ENCODE measurements at regions not wholly inside any gene's neighbourhood (a gene's known extent, or its start where the extent isn't known, plus 50 kb on each side); places are given as distances from the start of the nearest gene placed in this dataset.

GRCh38 chr4:131367441-131367840 lies 1781.7 kb upstream of the PCDH10 start:
- Histone ChIP-seq H3K27me3 (ENCODE audit: insufficient read depth, low read length) (no peaks in the 10 kb centered on the region), H2BK120ac (ENCODE audit: insufficient read depth, low read length, poor library complexity) (no peak overlapping the region), H3K23ac (ENCODE audit: low read length) (no peak overlapping the region), H3K36me3 (ENCODE audit: control insufficient read depth in 1 of 2, insufficient read depth in 2 of 2, low read length in 2 of 2) (no peaks in the 10 kb centered on the region), H3K4me2 (ENCODE audit: low read length) (no peak overlapping the region), H3K79me1 (ENCODE audit: low read length) (no peaks in the 10 kb centered on the region), H3K18ac (ENCODE audit: low read length) (no peak overlapping the region), H3K4ac (ENCODE audit: low read depth, low read length) (no peak overlapping the region), H3K79me2 (ENCODE audit: control insufficient read depth, insufficient read depth, low read length, poor library complexity) (no peaks in the 10 kb centered on the region), H4K91ac (ENCODE audit: low read depth, low read length) (no peak overlapping the region), H3K9me3 (ENCODE audit: insufficient read depth, low read depth, low read length) (no peaks in the 10 kb centered on the region), H2AFZ (ENCODE audit: insufficient read depth, low read length, poor library complexity) (no peak overlapping the region), H4K8ac (ENCODE audit: low read depth, low read length) (no peak overlapping the region), H4K12ac (ENCODE audit: low read depth, low read length) (no peak overlapping the region), H2BK5ac (ENCODE audit: low read depth, low read length, poor library complexity) (no peak overlapping the region), H3K4me3 (ENCODE audit: low read depth, low read length) (no peak overlapping the region), H2BK12ac (ENCODE audit: low read length) (no peak overlapping the region), H2AK5ac (ENCODE audit: low read length) (no peak overlapping the region), H3K27ac (ENCODE audit: low read depth, low read length) (no peak overlapping the region), H3K4me1 (ENCODE audit: control insufficient read depth in 1 of 2, insufficient read depth in 2 of 2, low read length in 2 of 2) (no peaks in the 10 kb centered on the region), H3K9ac (ENCODE audit: low read length) (no peak overlapping the region), H3K14ac (ENCODE audit: low read length) (no peak overlapping the region)
- WGBS (ENCODE audit: extremely low coverage, insufficient coverage, insufficient read length): no CpG with 5 or more reads among the region's 2 CpGs
- no peak for DNase-seq

- Histone ChIP-seq H3K27ac (ENCODE audit: low read depth, low read length) (no peak overlapping the region), H2AK5ac (ENCODE audit: low read length) (no peak overlapping the region), H2BK120ac (ENCODE audit: insufficient read depth, low read length, poor library complexity) (no peak overlapping the region), H3K9me3 (ENCODE audit: insufficient read depth, low read depth, low read length) (no peaks in the 10 kb centered on the region), H3K27me3 (ENCODE audit: insufficient read depth, low read length) (no peaks in the 10 kb centered on the region), H3K4ac (ENCODE audit: low read depth, low read length) (no peak overlapping the region), H2BK12ac (ENCODE audit: low read length) (no peak overlapping the region), H3K9ac (ENCODE audit: low read length) (no peak overlapping the region), H2BK5ac (ENCODE audit: low read depth, low read length, poor library complexity) (no peak overlapping the region), H3K4me3 (ENCODE audit: low read depth, low read length) (no peak overlapping the region), H4K91ac (ENCODE audit: low read depth, low read length) (no peak overlapping the region), H3K18ac (ENCODE audit: low read length) (no peak overlapping the region), H3K79me2 (ENCODE audit: control insufficient read depth, insufficient read depth, low read length, poor library complexity) (no peaks in the 10 kb centered on the region), H4K8ac (ENCODE audit: low read depth, low read length) (no peak overlapping the region), H3K36me3 (ENCODE audit: control insufficient read depth in 1 of 2, insufficient read depth in 2 of 2, low read length in 2 of 2) (no peaks in the 10 kb centered on the region), H3K23ac (ENCODE audit: low read length) (no peak overlapping the region), H4K12ac (ENCODE audit: low read depth, low read length) (no peak overlapping the region), H3K4me2 (ENCODE audit: low read length) (no peak overlapping the region), H3K4me1 (ENCODE audit: control insufficient read depth in 1 of 2, insufficient read depth in 2 of 2, low read length in 2 of 2) (no peaks in the 10 kb centered on the region), H3K79me1 (ENCODE audit: low read length) (no peaks in the 10 kb centered on the region), H2AFZ (ENCODE audit: insufficient read depth, low read length, poor library complexity) (no peak overlapping the region), H3K14ac (ENCODE audit: low read length) (no peak overlapping the region)
- DNase-seq: no peak
Observed at GRCh38 chr4:131370846-131371245, 1778.2 kb upstream of the PCDH10 start.

GRCh38 chr4:131381055-131381454 lies 1768.0 kb upstream of the PCDH10 start:
- Histone ChIP-seq H3K4me1 (ENCODE audit: control insufficient read depth in 1 of 2, insufficient read depth in 2 of 2, low read length in 2 of 2) (peaks cover 0 to 3% of the 10 kb centered on the region in 2 experiments), H4K8ac (ENCODE audit: low read depth, low read length) (no peak overlapping the region), H3K4me2 (ENCODE audit: low read length) (no peak overlapping the region), H4K91ac (ENCODE audit: low read depth, low read length) (no peak overlapping the region), H3K79me2 (ENCODE audit: control insufficient read depth, insufficient read depth, low read length, poor library complexity) (no peaks in the 10 kb centered on the region), H2BK12ac (ENCODE audit: low read length) (no peak overlapping the region), H3K27me3 (ENCODE audit: insufficient read depth, low read length) (no peaks in the 10 kb centered on the region), H3K4ac (ENCODE audit: low read depth, low read length) (no peak overlapping the region), H3K14ac (ENCODE audit: low read length) (no peak overlapping the region), H3K27ac (ENCODE audit: low read depth, low read length) (no peak overlapping the region), H2AK5ac (ENCODE audit: low read length) (no peak overlapping the region), H4K12ac (ENCODE audit: low read depth, low read length) (no peak overlapping the region), H3K9me3 (ENCODE audit: insufficient read depth, low read depth, low read length) (no peaks in the 10 kb centered on the region), H3K23ac (ENCODE audit: low read length) (no peak overlapping the region), H3K36me3 (ENCODE audit: control insufficient read depth in 1 of 2, insufficient read depth in 2 of 2, low read length in 2 of 2) (peaks cover 0 to 3% of the 10 kb centered on the region in 2 experiments), H2AFZ (ENCODE audit: insufficient read depth, low read length, poor library complexity) (no peak overlapping the region), H3K9ac (ENCODE audit: low read length) (no peak overlapping the region), H2BK120ac (ENCODE audit: insufficient read depth, low read length, poor library complexity) (no peak overlapping the region), H2BK5ac (ENCODE audit: low read depth, low read length, poor library complexity) (no peak overlapping the region), H3K79me1 (ENCODE audit: low read length) (no peaks in the 10 kb centered on the region), H3K18ac (ENCODE audit: low read length) (no peak overlapping the region), H3K4me3 (ENCODE audit: low read depth, low read length) (no peak overlapping the region)
- WGBS (ENCODE audit: extremely low coverage, insufficient coverage, insufficient read length): no CpG with 5 or more reads among the region's 2 CpGs
- no peak for DNase-seq

- Histone ChIP-seq H3K14ac (ENCODE audit: low read length) (no peak overlapping the region), H3K9ac (ENCODE audit: low read length) (no peak overlapping the region), H3K23ac (ENCODE audit: low read length) (no peak overlapping the region), H2AFZ (ENCODE audit: insufficient read depth, low read length, poor library complexity) (no peak overlapping the region), H2BK120ac (ENCODE audit: insufficient read depth, low read length, poor library complexity) (no peak overlapping the region), H3K27ac (ENCODE audit: low read depth, low read length) (no peak overlapping the region), H3K4me2 (ENCODE audit: low read length) (no peak overlapping the region), H4K12ac (ENCODE audit: low read depth, low read length) (no peak overlapping the region), H3K27me3 (ENCODE audit: insufficient read depth, low read length) (no peaks in the 10 kb centered on the region), H3K4ac (ENCODE audit: low read depth, low read length) (no peak overlapping the region), H3K18ac (ENCODE audit: low read length) (no peak overlapping the region), H4K91ac (ENCODE audit: low read depth, low read length) (no peak overlapping the region), H2BK5ac (ENCODE audit: low read depth, low read length, poor library complexity) (no peak overlapping the region), H2AK5ac (ENCODE audit: low read length) (no peak overlapping the region), H3K36me3 (ENCODE audit: control insufficient read depth in 1 of 2, insufficient read depth in 2 of 2, low read length in 2 of 2) (peaks cover 0 to 3% of the 10 kb centered on the region in 2 experiments), H4K8ac (ENCODE audit: low read depth, low read length) (no peak overlapping the region), H3K9me3 (ENCODE audit: insufficient read depth, low read depth, low read length) (no peaks in the 10 kb centered on the region), H3K79me2 (ENCODE audit: control insufficient read depth, insufficient read depth, low read length, poor library complexity) (no peaks in the 10 kb centered on the region), H2BK12ac (ENCODE audit: low read length) (no peak overlapping the region), H3K4me3 (ENCODE audit: low read depth, low read length) (no peak overlapping the region), H3K79me1 (ENCODE audit: low read length) (no peaks in the 10 kb centered on the region), H3K4me1 (ENCODE audit: control insufficient read depth in 1 of 2, insufficient read depth in 2 of 2, low read length in 2 of 2) (peaks cover 0 to 3% of the 10 kb centered on the region in 2 experiments)
- DNase-seq: no peak
- WGBS (ENCODE audit: extremely low coverage, insufficient coverage, insufficient read length): no CpG with 5 or more reads among the region's 4 CpGs
Observed at GRCh38 chr4:131382839-131383238, 1766.3 kb upstream of the PCDH10 start.
